HCT116 (cell line): ENCODE measurements at regions not wholly inside any gene's neighbourhood (a gene's known extent, or its start where the extent isn't known, plus 50 kb on each side); places are given as distances from the start of the nearest gene placed in this dataset.
A peak's percentile ranks its signal among the peaks of the same experiment; 100 is the strongest.

Experiments used
- ATAC-seq: fragments of 200-7000 bp; cut with Tn5 transposase; 2 replicates; pipeline ENCODE4 v1.9.1; 2020; ENCODE audit warnings: mild to moderate bottlenecking, moderate library complexity
- BruUV-seq: library from RNA; stranded (reverse); fragments of 400-500 nt; replicated peaks from 2 replicates; lab custom pipeline; 2021; lab: Mats Ljungman, UMichigan
- CTCF ChIA-PET: fragments of 300-600 bp; sonication (Branson Sonifier 250); formaldehyde crosslinking; loops from one replicate; lab custom pipeline; 2021; ENCODE audit warnings: antibody characterized with exemption; lab: Charles Lee
- POLR2A ChIA-PET: fragments of 300-600, 350-600 bp; sonication (Branson Sonifier 250); formaldehyde crosslinking; loops from one replicate; lab custom pipeline; 2021; ENCODE audit warnings: antibody characterized with exemption; lab: Charles Lee
- RAD21 ChIA-PET, 2 experiments: fragments of 300-600 bp; sonication (Branson Sonifier 250); formaldehyde crosslinking; loops; one replicate each; lab custom pipeline; 2023; ENCODE audit warnings: low total read pairs in 2 of 2; ENCODE audit not compliant: uncharacterized antibody in 2 of 2, unreplicated experiment in 2 of 2, low non-redundant PET in 1 of 2; lab: Charles Lee
- DNase-seq: peaks from one replicate; pipeline ENCODE4 v3.0.0-alpha.2; 2010; ENCODE audit warnings: low read depth, low spot score
- H2AFZ ChIP-seq: fragments of 200-600 bp; shearing (Covaris generic), sonication (generic); 2 replicates; pipeline ENCODE4 v1.6.1; 2017; ENCODE audit warnings: low read depth, mixed run types, mixed read lengths, antibody characterized with exemption, low read length; ENCODE audit not compliant: poor library complexity, severe bottlenecking
- H3K27ac ChIP-seq: 2 replicates; pipeline ENCODE4 v1.5.1; 2012; ENCODE audit warnings: low read depth, low read length
- H3K27me3 ChIP-seq: fragments of 200-600 bp; sonication (generic); 2 replicates; pipeline ENCODE4 v1.6.1; 2016; ENCODE audit warnings: mixed run types, low read length, mixed read lengths; ENCODE audit not compliant: insufficient read depth
- H3K36me3 ChIP-seq, 2 experiments: fragments of 200-500 bp in 1 of 2; fragments of 200-600 bp in 1 of 2; sonication (Bioruptor generic) in 1 of 2; sonication (generic) in 1 of 2; 2 replicates each; pipeline versions ENCODE4 v1.5.1 to v1.6.1; 2014 to 2016; ENCODE audit warnings: low read length in 2 of 2, inconsistent platforms in 1 of 2, mixed read lengths in 1 of 2, mixed run types in 1 of 2; ENCODE audit not compliant: insufficient read depth in 2 of 2, control insufficient read depth in 1 of 2
- H3K4me1 ChIP-seq, 2 experiments: fragments of 200-600 bp in 1 of 2; sonication (generic) in 1 of 2; 2 replicates each; pipeline versions ENCODE4 v1.5.1 to v1.6.1; 2012 to 2017; ENCODE audit warnings: low read length in 2 of 2, inconsistent platforms in 1 of 2, mild to moderate bottlenecking in 1 of 2, mixed read lengths in 1 of 2, mixed run types in 1 of 2, moderate library complexity in 1 of 2; ENCODE audit not compliant: insufficient read depth in 2 of 2, control insufficient read depth in 1 of 2
- H3K4me2 ChIP-seq: fragments of 200-600 bp; sonication (generic); 2 replicates; pipeline ENCODE4 v1.6.1; 2017; ENCODE audit warnings: mixed run types, low read length, mixed read lengths
- H3K4me3 ChIP-seq, 2 experiments: fragments of 200-600 bp in 1 of 2; sonication (generic) in 1 of 2; replicated peaks in 1 of 2; 2 replicates each; pipeline ENCODE4 v1.5.1; 2011 to 2016; ENCODE audit warnings: low read length in 2 of 2, control low read depth in 1 of 2, low read depth in 1 of 2, mild to moderate bottlenecking in 1 of 2, mixed read lengths in 1 of 2, mixed run types in 1 of 2
- H3K79me2 ChIP-seq: fragments of 200-600 bp; sonication (generic); 2 replicates; pipeline ENCODE4 v1.6.1; 2017; ENCODE audit warnings: mild to moderate bottlenecking, mixed run types, low read length, moderate library complexity, mixed read lengths; ENCODE audit not compliant: insufficient read depth
- H3K9ac ChIP-seq: fragments of 200-600 bp; sonication (generic); 2 replicates; pipeline ENCODE4 v1.6.1; 2016; ENCODE audit warnings: low read length, mixed read lengths
- H3K9me2 ChIP-seq: fragments of 200-600 bp; sonication (generic), shearing (Covaris generic); 2 replicates; pipeline ENCODE4 v1.6.1; 2017; ENCODE audit warnings: mixed run types, mild to moderate bottlenecking, moderate library complexity; ENCODE audit not compliant: insufficient read depth
- H3K9me3 ChIP-seq, 2 experiments: fragments of 200-500 bp in 1 of 2; fragments of 200-600 bp in 1 of 2; sonication (Bioruptor generic) in 1 of 2; sonication (generic) in 1 of 2; 2 replicates each; pipeline ENCODE4 v1.6.1; 2014 to 2017; ENCODE audit warnings: low read length in 2 of 2, mixed read lengths in 2 of 2, inconsistent platforms in 1 of 2, low read depth in 1 of 2, mild to moderate bottlenecking in 1 of 2, mixed run types in 1 of 2, moderate library complexity in 1 of 2; ENCODE audit not compliant: control insufficient read depth in 1 of 2, insufficient read depth in 1 of 2
- H4K20me1 ChIP-seq: fragments of 200-600 bp; sonication (generic), shearing (Covaris generic); 2 replicates; pipeline ENCODE4 v1.6.1; 2017; ENCODE audit warnings: mixed run types, mild to moderate bottlenecking, moderate library complexity; ENCODE audit not compliant: insufficient read depth
- ATF3 ChIP-seq: IDR thresholded peaks from 2 replicates; pipeline ENCODE4 v1.6.1; 2012
- CBX3 ChIP-seq: IDR thresholded peaks from 2 replicates; pipeline ENCODE4 v1.6.1; 2012; ENCODE audit warnings: low read depth
- CEBPB ChIP-seq: IDR thresholded peaks from 2 replicates; pipeline ENCODE4 v1.6.1; 2012; ENCODE audit warnings: low read depth
- CTCF ChIP-seq, 3 experiments: fragments of 200-600 bp in 1 of 3; sonication (generic) in 1 of 3; IDR thresholded peaks in 2 of 3; conservative IDR thresholded peaks in 1 of 3; 2 replicates each; pipeline ENCODE4 v1.5.1; 2012 to 2017; ENCODE audit warnings: low read depth in 2 of 3, low read length in 2 of 3, antibody characterized with exemption in 1 of 3, borderline replicate concordance in 1 of 3, control low read depth in 1 of 3, mild to moderate bottlenecking in 1 of 3, mixed read lengths in 1 of 3, mixed run types in 1 of 3, moderate library complexity in 1 of 3; ENCODE audit not compliant: insufficient read depth in 1 of 3
- ELF1 ChIP-seq: IDR thresholded peaks from 2 replicates; pipeline ENCODE4 v1.6.1; 2012; ENCODE audit warnings: low read depth, borderline replicate concordance
- JUND ChIP-seq: IDR thresholded peaks from 2 replicates; pipeline ENCODE4 v1.6.1; 2012
- POLR2AphosphoS5 ChIP-seq: IDR thresholded peaks from 2 replicates; pipeline ENCODE4 v1.6.1; 2011; ENCODE audit warnings: mild to moderate bottlenecking, low read depth, low read length, moderate library complexity
- RAD21 ChIP-seq: IDR thresholded peaks from 2 replicates; pipeline ENCODE4 v1.6.1; 2012; ENCODE audit warnings: low read depth, mild to moderate bottlenecking
- REST ChIP-seq: IDR thresholded peaks from 2 replicates; pipeline ENCODE4 v1.6.1; 2012; ENCODE audit warnings: low read depth
- SP1 ChIP-seq: IDR thresholded peaks from 2 replicates; pipeline ENCODE4 v1.6.1; 2012; ENCODE audit warnings: low read depth
- SRF ChIP-seq: IDR thresholded peaks from 2 replicates; pipeline ENCODE4 v1.6.1; 2012; ENCODE audit warnings: low read depth
- YY1 ChIP-seq: IDR thresholded peaks from 2 replicates; pipeline ENCODE4 v1.6.1; 2011; ENCODE audit warnings: low read length, low read depth, moderate library complexity, mild to moderate bottlenecking; ENCODE audit not compliant: insufficient replicate concordance; ENCODE audit errors: extremely low read depth
- ZFX ChIP-seq: fragments of 450-650 bp; IDR thresholded peaks from 2 replicates; pipeline ENCODE4 v1.6.1; 2017
- ZNF274 ChIP-seq: fragments of 200-500 bp; sonication (Bioruptor generic); IDR thresholded peaks from 2 replicates; pipeline ENCODE4 v1.6.1; 2014; ENCODE audit warnings: mild to moderate bottlenecking, low read depth, low read length, inconsistent platforms
- intact Hi-C: fragments of 100-400 bp; cut with micrococcal nuclease; formaldehyde crosslinking; loops from 2 replicates; pipeline ENCODE4 v1.10.0; 2022

DNA sequence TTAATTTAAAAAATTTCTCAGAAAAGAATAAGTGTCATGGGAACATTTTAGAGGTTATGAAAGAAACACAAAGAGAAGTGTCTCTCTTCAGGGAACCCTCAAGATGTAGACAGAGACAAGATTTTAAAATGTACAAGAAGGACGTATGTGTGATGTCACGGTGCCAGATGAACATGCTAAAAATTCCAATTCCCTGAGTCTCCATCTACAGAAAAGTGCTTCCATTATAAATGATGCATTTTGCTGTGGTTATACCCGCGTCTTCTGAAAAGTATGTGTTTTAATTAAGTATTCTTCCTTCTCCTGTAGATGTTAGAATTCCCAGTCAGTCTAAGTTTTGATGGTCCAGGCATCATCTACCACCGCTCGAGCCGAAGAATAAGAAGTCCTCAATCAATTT lies 489.1 kb downstream of the PREX1 start:
- ATAC-seq (no peak), DNase-seq (no peak)
- Histone ChIP-seq H3K4me1 (peaks cover 4 to 8% of the 10 kb centered on the region in 2 experiments; a peak in 3 of 4 replicates), H3K4me3 (no peak overlapping the region), H3K36me3 (no peaks in the 10 kb centered on the region), H2AFZ (no peak overlapping the region), H3K79me2 (no peaks in the 10 kb centered on the region), H3K27me3 (peaks cover 42% of the 10 kb centered on the region), H3K9me3 (no peaks in the 10 kb centered on the region), H3K4me2 (peak overlapping the region; percentile 33; the same call in 1 of the 2 replicates), H4K20me1 (no peaks in the 10 kb centered on the region), H3K27ac (no peak overlapping the region), H3K9ac (no peak overlapping the region), H3K9me2 (no peaks in the 10 kb centered on the region)
- intact Hi-C loops, result no loop called here
- ChIA-PET CTCF (no interaction called here), POLR2A (no interaction called here), RAD21 (no interaction called here)
- BruUV-seq, result no TSS peak
- no peak for TF ChIP-seq CBX3
- no peak for TF ChIP-seq REST
- TF ChIP-seq YY1, result no peak
- TF ChIP-seq CEBPB, result no peak
- no peak for TF ChIP-seq ZFX
- TF ChIP-seq JUND, result no peak

DNA sequence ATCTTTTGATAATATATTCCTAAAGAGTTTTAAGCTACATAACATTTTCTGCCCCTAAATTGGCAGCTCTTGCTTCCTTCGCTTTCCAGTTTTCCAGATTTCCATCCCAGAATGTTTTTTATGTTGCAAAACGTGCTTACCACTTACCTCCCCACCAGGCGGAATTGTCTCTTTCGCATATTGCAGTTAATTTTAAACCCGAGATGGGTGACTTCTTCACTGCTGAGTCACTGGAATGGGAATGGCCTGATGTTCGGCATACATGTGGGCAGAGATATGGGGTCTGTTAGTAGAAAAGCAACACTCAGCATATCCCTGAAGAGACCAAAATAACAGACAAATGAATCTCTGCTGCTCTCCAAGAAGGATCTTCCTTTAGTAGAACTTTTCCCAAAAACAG lies 491.2 kb downstream of the PREX1 start:
- no peak overlapping the region for H3K4me3 ChIP-seq
- ChIA-PET RAD21 (no interaction called here), POLR2A (no interaction called here), CTCF (no interaction called here)
- H3K27me3 ChIP-seq, result peaks cover 51% of the 10 kb centered on the region
- no peaks in the 10 kb centered on the region for H4K20me1 ChIP-seq
- H3K4me1 ChIP-seq, result peaks cover 4 to 8% of the 10 kb centered on the region in 2 experiments; a peak in 3 of 4 replicates
- no peaks in the 10 kb centered on the region for H3K36me3 ChIP-seq
- ATAC-seq, result no peak
- H3K4me2 ChIP-seq, result no peak overlapping the region
- H3K9me2 ChIP-seq, result no peaks in the 10 kb centered on the region
- H2AFZ ChIP-seq, result no peak overlapping the region
- no peaks in the 10 kb centered on the region for H3K79me2 ChIP-seq
- H3K9me3 ChIP-seq, result no peaks in the 10 kb centered on the region
- intact Hi-C loops, result no loop called here
- no peak overlapping the region for H3K9ac ChIP-seq
- BruUV-seq, result no TSS peak
- H3K27ac ChIP-seq, result no peak overlapping the region
- DNase-seq, result no peak
- TF ChIP-seq RAD21 (no peak), ATF3 (no peak), ZNF274 (no peak), ELF1 (no peak), CBX3 (no peak), SRF (no peak), POLR2AphosphoS5 (no peak), CTCF (IDR thresholded peaks at IDR 0.05 in 2 of 3, conservative IDR thresholded peaks at IDR 0.05 in 1 of 3; ENCODE audit: borderline replicate concordance in 1 of 3, insufficient read depth in 1 of 3, low read depth in 2 of 3, low read length in 2 of 3) (no peak), SP1 (no peak)
